Glutamatergic neuron (in vitro differentiated cells): ENCODE measurements at regions not wholly inside any gene's neighbourhood (a gene's known extent, or its start where the extent isn't known, plus 50 kb on each side); places are given as distances from the start of the nearest gene placed in this dataset.

Source experiments
- DNase-seq: peaks from one replicate; pipeline ENCODE4 v3.0.0; 2022
- H3K27ac Mint-ChIP-seq: one replicate; pipeline ENCODE4 v1.8.0; 2020; ENCODE audit warnings: mild to moderate bottlenecking, mixed read lengths, inconsistent platforms; ENCODE audit not compliant: unreplicated experiment
- H3K27me3 Mint-ChIP-seq: one replicate; pipeline ENCODE4 v1.8.0; 2020; ENCODE audit warnings: mild to moderate bottlenecking, moderate library complexity, mixed read lengths, inconsistent platforms; ENCODE audit not compliant: unreplicated experiment
- H3K36me3 Mint-ChIP-seq: one replicate; pipeline ENCODE4 v1.8.0; 2020; ENCODE audit warnings: mild to moderate bottlenecking, mixed read lengths, inconsistent platforms; ENCODE audit not compliant: unreplicated experiment
- H3K4me1 Mint-ChIP-seq: one replicate; pipeline ENCODE4 v1.8.0; 2020; ENCODE audit warnings: mild to moderate bottlenecking, low read depth, mixed read lengths, inconsistent platforms; ENCODE audit not compliant: unreplicated experiment
- H3K4me3 Mint-ChIP-seq: one replicate; pipeline ENCODE4 v1.8.0; 2020; ENCODE audit warnings: mild to moderate bottlenecking, mixed read lengths, inconsistent platforms; ENCODE audit not compliant: unreplicated experiment
- H3K9me3 Mint-ChIP-seq: one replicate; pipeline ENCODE4 v1.8.0; 2020; ENCODE audit warnings: mild to moderate bottlenecking, moderate library complexity, mixed read lengths, inconsistent platforms; ENCODE audit not compliant: unreplicated experiment
- TF ChIP-seq, protein P1 (sequence below): fragments of 200-600 bp; sonication (generic); IDR thresholded peaks from one replicate; pipeline ENCODE4 v1.5.0; 2021; ENCODE audit not compliant: partially characterized antibody, unreplicated experiment

DNA sequence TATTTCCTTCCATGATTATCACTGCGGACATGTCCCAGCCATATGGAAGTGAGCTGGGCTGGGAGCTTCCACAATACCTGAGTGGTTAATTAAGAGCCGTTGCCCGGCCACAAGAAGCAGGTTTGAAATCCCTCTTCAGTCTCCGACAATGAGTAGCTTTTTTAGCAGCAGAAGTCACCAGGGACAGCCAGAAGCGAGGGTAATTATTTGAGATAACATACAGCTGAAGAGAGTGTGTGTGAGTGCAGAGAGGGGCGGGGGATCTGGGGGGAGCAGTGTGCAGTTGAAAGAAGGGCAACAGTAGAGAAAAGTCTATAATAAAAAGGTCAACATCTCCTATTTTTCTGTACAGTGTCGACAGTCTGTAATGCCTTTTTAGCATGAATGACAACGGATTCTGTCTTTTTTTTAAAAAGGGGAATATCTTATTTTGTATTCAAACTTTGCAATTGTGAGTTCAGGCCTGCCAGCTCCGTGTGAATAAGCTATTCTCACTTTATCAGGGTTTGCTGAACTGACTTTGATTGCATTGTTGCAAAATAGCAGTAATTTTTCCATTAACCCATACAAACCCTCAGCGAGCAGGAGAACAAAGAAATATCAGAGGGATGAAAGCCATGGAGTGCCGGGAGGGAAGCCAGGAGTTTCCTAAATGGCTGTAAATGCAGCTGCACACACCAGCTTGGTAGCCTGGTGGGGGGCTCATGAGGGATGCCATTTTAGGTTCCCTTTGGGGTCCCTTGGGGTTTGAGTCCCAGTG, 220.3 kb upstream of the IRX3 start:
- Mint-ChIP-seq H3K36me3 (no peaks in the 10 kb centered on the region), H3K4me3 (peak overlapping the region; percentile 67), H3K27me3 (peaks cover 12% of the 10 kb centered on the region), H3K27ac (peak overlapping the region; percentile 90), H3K4me1 (peaks cover 87% of the 10 kb centered on the region), H3K9me3 (peaks cover 22% of the 10 kb centered on the region)
- TF ChIP-seq, protein P1, sequence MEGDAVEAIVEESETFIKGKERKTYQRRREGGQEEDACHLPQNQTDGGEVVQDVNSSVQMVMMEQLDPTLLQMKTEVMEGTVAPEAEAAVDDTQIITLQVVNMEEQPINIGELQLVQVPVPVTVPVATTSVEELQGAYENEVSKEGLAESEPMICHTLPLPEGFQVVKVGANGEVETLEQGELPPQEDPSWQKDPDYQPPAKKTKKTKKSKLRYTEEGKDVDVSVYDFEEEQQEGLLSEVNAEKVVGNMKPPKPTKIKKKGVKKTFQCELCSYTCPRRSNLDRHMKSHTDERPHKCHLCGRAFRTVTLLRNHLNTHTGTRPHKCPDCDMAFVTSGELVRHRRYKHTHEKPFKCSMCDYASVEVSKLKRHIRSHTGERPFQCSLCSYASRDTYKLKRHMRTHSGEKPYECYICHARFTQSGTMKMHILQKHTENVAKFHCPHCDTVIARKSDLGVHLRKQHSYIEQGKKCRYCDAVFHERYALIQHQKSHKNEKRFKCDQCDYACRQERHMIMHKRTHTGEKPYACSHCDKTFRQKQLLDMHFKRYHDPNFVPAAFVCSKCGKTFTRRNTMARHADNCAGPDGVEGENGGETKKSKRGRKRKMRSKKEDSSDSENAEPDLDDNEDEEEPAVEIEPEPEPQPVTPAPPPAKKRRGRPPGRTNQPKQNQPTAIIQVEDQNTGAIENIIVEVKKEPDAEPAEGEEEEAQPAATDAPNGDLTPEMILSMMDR: no peak
- DNase-seq: peak; percentile 55

DNA sequence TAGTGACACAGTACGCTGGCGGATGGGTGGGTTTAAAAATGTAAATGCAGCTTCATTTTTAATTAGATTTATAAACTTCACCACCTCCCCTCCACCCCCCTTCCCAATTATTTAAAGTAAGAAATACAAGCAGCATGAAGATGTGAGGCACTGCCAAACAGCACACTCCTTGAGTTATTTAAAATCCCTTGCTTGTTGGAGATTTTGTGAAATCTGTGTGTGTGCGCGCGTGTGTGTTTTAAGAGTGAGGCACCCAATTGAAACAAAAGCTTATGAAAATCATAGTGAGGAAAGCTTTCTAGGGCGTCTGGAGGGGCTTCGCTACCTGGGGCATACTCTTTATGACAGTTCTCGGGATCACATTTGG, 219.6 kb upstream of the IRX3 start:
- no peak for DNase-seq
- H3K4me1 Mint-ChIP-seq: peaks cover 80% of the 10 kb centered on the region
- TF ChIP-seq, protein P1: no peak
- H3K27ac Mint-ChIP-seq: peak overlapping the region; percentile 90
- H3K27me3 Mint-ChIP-seq: peaks cover 12% of the 10 kb centered on the region
- peak overlapping the region; percentile 67 for H3K4me3 Mint-ChIP-seq
- H3K9me3 Mint-ChIP-seq: peaks cover 18% of the 10 kb centered on the region
- H3K36me3 Mint-ChIP-seq: peaks cover 3% of the 10 kb centered on the region

DNA sequence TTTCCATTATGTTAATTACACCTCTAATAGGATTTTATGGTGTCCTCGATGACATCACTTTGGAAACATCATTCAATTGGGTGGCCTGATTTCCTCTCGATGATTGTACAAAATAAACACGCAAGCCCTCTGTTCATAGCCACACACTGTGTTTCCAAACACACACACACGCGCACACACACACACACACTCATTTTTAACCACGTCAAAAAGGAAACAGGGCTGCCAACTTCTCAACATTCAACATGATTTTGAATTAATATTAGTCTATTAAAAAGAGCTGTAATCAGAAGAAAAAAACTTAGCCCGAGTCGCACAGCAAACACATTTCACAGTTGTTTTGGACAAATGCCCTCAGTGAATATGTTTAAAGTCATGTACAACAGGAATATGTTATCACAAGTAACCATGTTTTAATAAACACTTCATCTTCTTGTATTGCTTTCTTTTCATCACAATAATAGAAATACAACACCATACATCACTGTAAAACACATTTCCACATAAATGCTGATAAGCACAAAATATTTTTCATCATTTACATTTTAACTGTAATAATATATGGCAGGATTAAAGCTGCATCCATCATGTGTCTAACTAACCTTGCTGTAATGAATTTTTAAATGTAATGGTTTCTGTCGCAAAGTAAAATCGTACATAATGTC, 219.1 kb upstream of the IRX3 start:
- Mint-ChIP-seq H3K27me3 (peaks cover 12% of the 10 kb centered on the region), H3K4me1 (peaks cover 75% of the 10 kb centered on the region), H3K27ac (peak overlapping the region; percentile 49), H3K36me3 (peaks cover 6% of the 10 kb centered on the region), H3K9me3 (peaks cover 16% of the 10 kb centered on the region), H3K4me3 (peak overlapping the region; percentile 41)
- TF ChIP-seq, protein P1: no peak
- DNase-seq: no peak

DNA sequence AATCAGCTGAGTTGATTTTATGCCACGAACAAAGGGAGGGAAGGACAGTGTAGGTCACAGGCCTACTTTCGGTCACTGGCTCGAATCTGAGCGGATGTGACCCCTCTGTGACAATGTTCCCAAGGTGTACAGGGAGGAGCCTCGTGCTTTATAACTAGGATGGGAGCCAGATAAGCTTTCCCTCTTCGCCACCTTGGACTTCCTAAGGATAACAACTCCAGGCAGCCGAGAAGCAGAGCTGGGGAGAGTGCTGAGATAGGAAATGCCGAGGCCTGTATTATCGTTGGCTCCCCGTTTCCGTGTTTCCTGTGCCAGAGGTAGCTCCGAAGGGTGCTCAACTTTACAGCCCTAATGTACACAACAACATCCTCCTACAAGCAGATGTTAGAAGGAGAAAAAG, 217.8 kb upstream of the IRX3 start:
- Mint-ChIP-seq H3K36me3 (peaks cover 6% of the 10 kb centered on the region), H3K4me1 (peaks cover 62% of the 10 kb centered on the region), H3K27ac (peak overlapping the region; percentile 84), H3K9me3 (peaks cover 16% of the 10 kb centered on the region), H3K4me3 (peak overlapping the region; percentile 35), H3K27me3 (peaks cover 12% of the 10 kb centered on the region)
- TF ChIP-seq, protein P1: no peak
- DNase-seq: no peak

DNA sequence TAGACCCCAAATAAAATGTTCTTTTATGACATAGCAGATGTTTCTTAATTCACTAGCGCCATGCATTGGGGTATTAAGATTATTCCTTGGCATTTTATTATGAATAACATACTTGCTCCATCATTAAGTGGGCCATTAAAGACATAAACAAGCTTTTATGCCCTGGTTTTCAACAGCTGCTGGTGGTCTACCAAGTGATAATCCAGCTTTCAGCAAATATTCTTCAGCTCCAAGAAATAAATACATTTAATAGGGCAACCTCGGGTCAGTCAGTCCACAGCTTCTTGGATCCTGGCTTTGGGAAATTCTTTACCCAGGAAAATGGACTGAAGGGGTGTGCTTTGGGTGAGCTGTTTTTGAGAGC, 217.3 kb upstream of the IRX3 start:
- Mint-ChIP-seq H3K27me3 (peaks cover 12% of the 10 kb centered on the region), H3K27ac (peak overlapping the region; percentile 84), H3K4me3 (no peak overlapping the region), H3K36me3 (peaks cover 6% of the 10 kb centered on the region), H3K4me1 (peaks cover 57% of the 10 kb centered on the region), H3K9me3 (peaks cover 16% of the 10 kb centered on the region)
- TF ChIP-seq, protein P1: no peak
- no peak for DNase-seq
